ENCODE measurements at regions not wholly inside any gene's neighbourhood (a gene's known extent, or its start where the extent isn't known, plus 50 kb on each side); places are given as distances from the start of the nearest gene placed in this dataset.

DNA sequence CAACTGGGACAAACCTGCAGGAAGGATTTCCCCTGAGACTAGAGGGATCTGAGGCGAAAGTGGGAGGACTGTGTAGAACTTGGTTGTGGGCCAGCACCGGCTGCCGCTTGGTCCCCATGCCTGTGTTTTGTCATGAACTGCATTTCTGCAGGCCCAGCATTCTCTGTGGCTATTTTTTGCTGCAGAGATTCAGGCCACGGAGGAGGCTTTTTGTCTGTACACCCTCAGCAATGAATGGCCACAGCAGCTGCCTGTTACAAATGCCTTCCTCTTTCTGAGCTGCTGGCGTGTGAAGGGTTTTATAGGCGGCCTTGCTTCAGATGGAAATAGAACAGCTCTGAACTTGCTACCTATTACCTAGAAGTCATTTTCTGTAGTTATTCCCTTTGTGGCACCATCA lies 164.4 kb downstream of the SH2D4B start:
- Histone ChIP-seq H3K9me3 (ENCODE audit: control insufficient read depth, insufficient read depth, low read length) (no peaks in the 10 kb centered on the region), H3K4me3 (ENCODE audit: low read depth, low read length) (no peak overlapping the region), H3K27me3 (ENCODE audit: control insufficient read depth, insufficient read depth, low read length) (peaks cover 2% of the 10 kb centered on the region), H3K27ac (ENCODE audit: low read depth, low read length) (no peak overlapping the region)
- DNase-seq (ENCODE audit: low read depth, low spot score) = no peak
- ChIA-PET POLR2A (interaction anchor here (1.0 kb wide), 1 partner anchor 39 kb away, joined by 3 read pairs; no protein-coding TSS in a partner anchor), CTCF (interaction anchor here (0.6 kb wide), 1 partner anchor 40 kb away, joined by 3 read pairs; no protein-coding TSS in a partner anchor)
- TF ChIP-seq, protein P1, sequence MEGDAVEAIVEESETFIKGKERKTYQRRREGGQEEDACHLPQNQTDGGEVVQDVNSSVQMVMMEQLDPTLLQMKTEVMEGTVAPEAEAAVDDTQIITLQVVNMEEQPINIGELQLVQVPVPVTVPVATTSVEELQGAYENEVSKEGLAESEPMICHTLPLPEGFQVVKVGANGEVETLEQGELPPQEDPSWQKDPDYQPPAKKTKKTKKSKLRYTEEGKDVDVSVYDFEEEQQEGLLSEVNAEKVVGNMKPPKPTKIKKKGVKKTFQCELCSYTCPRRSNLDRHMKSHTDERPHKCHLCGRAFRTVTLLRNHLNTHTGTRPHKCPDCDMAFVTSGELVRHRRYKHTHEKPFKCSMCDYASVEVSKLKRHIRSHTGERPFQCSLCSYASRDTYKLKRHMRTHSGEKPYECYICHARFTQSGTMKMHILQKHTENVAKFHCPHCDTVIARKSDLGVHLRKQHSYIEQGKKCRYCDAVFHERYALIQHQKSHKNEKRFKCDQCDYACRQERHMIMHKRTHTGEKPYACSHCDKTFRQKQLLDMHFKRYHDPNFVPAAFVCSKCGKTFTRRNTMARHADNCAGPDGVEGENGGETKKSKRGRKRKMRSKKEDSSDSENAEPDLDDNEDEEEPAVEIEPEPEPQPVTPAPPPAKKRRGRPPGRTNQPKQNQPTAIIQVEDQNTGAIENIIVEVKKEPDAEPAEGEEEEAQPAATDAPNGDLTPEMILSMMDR (IDR thresholded peaks at IDR 0.05; ENCODE audit: low read depth, low read length) = no peak

DNA sequence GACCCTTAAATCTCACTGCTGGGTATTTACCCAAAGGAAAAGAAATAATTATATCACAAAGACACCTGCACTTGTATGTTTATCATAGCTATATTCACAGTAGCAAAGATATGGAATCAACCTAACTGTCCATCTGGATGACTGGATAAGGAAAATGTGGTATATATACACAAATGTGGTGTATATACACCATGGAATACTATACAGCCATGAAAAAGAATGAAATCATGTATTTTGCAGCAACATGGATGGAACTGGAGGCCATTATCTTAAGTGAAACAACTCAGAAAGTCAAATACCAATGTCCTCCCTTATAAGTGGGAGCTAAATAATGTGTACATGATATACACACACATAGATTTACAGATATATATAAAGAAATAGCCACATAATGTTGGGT lies 168.2 kb downstream of the SH2D4B start:
- Histone ChIP-seq H3K27me3 (ENCODE audit: control insufficient read depth, insufficient read depth, low read length) (no peaks in the 10 kb centered on the region), H3K27ac (ENCODE audit: low read depth, low read length) (no peak overlapping the region), H3K9me3 (ENCODE audit: control insufficient read depth, insufficient read depth, low read length) (no peaks in the 10 kb centered on the region), H3K4me3 (ENCODE audit: low read depth, low read length) (no peak overlapping the region)
- CTCF ChIA-PET = interaction anchor here (1.0 kb wide), 1 partner anchor 43 kb away, joined by 3 read pairs; no protein-coding TSS in a partner anchor
- no peak for DNase-seq (ENCODE audit: low read depth, low spot score)
- POLR2A ChIA-PET = no interaction called here
- TF ChIP-seq, protein P1 (IDR thresholded peaks at IDR 0.05; ENCODE audit: low read depth, low read length) = no peak

DNA sequence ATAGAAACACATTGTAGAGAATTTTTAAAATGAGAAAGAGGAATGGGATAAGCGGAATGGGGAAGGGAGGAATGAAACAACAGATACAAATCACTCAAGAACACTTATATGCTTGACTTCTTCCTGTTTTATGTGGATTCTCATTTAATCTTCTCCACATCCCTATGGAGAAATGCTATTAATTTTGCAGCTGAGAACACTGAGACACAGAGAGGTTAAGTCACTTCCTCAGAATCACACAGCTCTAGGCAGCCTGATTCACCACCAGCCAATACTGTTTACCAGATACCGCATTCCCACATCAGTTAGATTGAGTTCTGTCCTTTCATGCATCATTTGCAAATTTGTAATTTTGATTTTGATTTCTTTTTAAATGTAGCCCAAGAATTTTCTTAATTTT lies 170.5 kb downstream of the SH2D4B start:
- Histone ChIP-seq H3K27ac (ENCODE audit: low read depth, low read length) (no peak overlapping the region), H3K27me3 (ENCODE audit: control insufficient read depth, insufficient read depth, low read length) (no peaks in the 10 kb centered on the region), H3K4me3 (ENCODE audit: low read depth, low read length) (no peak overlapping the region), H3K9me3 (ENCODE audit: control insufficient read depth, insufficient read depth, low read length) (no peaks in the 10 kb centered on the region)
- ChIA-PET CTCF (interaction anchor here (1.0 to 1.8 kb wide), 2 partner anchors 9 to 45 kb away, joined by 3 to 8 read pairs; no protein-coding TSS in a partner anchor), POLR2A (no interaction called here)
- DNase-seq (ENCODE audit: low read depth, low spot score) = no peak
- TF ChIP-seq, protein P1 (IDR thresholded peaks at IDR 0.05; ENCODE audit: low read depth, low read length) = no peak

DNA sequence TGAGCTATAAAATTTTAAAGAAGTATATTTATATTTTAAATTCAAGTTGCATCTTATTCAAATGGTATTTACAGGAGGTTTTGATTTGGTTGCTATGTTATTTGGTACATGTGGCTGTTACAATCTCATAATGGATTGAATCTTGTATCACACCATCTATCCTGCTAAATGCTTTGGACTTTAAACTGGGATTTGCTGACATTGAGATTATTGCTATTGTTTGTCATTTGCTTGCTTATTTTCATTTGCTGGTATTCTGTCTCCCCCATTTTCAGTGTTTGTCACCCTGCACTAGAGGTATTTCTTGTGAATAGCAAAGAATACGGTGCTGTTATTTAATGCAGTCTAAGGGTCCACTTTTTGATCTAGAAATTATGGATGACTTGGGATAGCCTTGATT lies 171.1 kb downstream of the SH2D4B start:
- H3K4me3 ChIP-seq (ENCODE audit: low read depth, low read length) = no peak overlapping the region
- no peaks in the 10 kb centered on the region for H3K9me3 ChIP-seq (ENCODE audit: control insufficient read depth, insufficient read depth, low read length)
- POLR2A ChIA-PET = no interaction called here
- TF ChIP-seq, protein P1 (IDR thresholded peaks at IDR 0.05; ENCODE audit: low read depth, low read length) = no peak
- no peak overlapping the region for H3K27ac ChIP-seq (ENCODE audit: low read depth, low read length)
- no peaks in the 10 kb centered on the region for H3K27me3 ChIP-seq (ENCODE audit: control insufficient read depth, insufficient read depth, low read length)
- CTCF ChIA-PET = interaction anchor here (1.0 to 1.8 kb wide), 2 partner anchors 9 to 46 kb away, joined by 3 to 8 read pairs; no protein-coding TSS in a partner anchor
- DNase-seq (ENCODE audit: low read depth, low spot score) = no peak

DNA sequence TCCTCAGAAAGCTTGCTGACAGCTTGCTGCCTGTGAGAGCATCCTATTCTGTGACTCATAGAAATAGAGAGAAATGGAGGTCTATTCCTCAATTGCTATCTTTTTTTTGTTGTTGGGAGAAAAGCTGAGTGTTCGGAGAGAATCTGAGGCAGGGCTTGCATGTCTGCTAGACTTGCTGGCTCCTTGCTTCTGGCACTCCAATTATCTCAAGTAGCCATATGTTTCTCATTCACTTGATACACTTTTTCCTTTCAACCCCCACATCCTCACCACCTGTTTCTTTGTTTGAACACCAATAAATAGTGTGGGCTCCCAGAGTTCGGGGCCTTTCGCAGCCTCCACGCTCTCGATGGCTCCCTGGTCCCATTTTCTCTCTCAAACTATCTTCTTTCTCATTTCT lies 172.2 kb downstream of the SH2D4B start:
- Histone ChIP-seq H3K9me3 (ENCODE audit: control insufficient read depth, insufficient read depth, low read length) (no peaks in the 10 kb centered on the region; the same call in 1 of the 2 replicates), H3K27ac (ENCODE audit: low read depth, low read length) (no peak overlapping the region), H3K27me3 (ENCODE audit: control insufficient read depth, insufficient read depth, low read length) (no peaks in the 10 kb centered on the region), H3K4me3 (ENCODE audit: low read depth, low read length) (no peak overlapping the region)
- DNase-seq (ENCODE audit: low read depth, low spot score) = no peak
- TF ChIP-seq, protein P1 (IDR thresholded peaks at IDR 0.05; ENCODE audit: low read depth, low read length) = no peak
- ChIA-PET CTCF (no interaction called here), POLR2A (no interaction called here)
